HG03159 (cell line): ENCODE measurements at regions not wholly inside any gene's neighbourhood (a gene's known extent, or its start where the extent isn't known, plus 50 kb on each side); places are given as distances from the start of the nearest gene placed in this dataset.

ENCODE experiments used
- ATAC-seq: cut with Tn5 transposase; IDR thresholded peaks from one replicate; pipeline ENCODE4 v1.9.1; 2021; ENCODE audit warnings: mild to moderate bottlenecking, moderate library complexity; ENCODE audit not compliant: unreplicated experiment

- no peak for ATAC-seq
Observed at GRCh38 chr2:238963161-238963970, 115.5 kb downstream of the TWIST2 start.

DNA sequence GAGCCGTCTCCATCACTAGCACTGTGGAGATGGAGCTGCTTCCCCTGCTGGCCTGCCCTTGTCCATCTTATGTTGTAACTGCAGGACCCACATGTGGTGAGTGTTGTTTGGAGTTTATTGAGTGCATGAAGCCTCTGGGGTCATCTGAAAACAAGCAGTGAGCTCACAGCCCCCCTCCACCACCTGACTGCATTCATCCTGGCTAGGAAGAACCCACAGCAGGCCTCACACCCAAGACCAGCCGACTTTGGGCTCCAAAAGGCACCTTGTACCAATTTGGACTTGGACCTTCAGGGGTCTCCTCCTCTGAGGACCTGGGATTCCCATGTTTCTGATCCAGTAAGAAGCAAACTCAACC is 116.1 kb downstream of the TWIST2 start:
- ATAC-seq, result no peak

GRCh38 chr2:238964544-238965067 is 116.7 kb downstream of the TWIST2 start:
- ATAC-seq, result no peak

DNA sequence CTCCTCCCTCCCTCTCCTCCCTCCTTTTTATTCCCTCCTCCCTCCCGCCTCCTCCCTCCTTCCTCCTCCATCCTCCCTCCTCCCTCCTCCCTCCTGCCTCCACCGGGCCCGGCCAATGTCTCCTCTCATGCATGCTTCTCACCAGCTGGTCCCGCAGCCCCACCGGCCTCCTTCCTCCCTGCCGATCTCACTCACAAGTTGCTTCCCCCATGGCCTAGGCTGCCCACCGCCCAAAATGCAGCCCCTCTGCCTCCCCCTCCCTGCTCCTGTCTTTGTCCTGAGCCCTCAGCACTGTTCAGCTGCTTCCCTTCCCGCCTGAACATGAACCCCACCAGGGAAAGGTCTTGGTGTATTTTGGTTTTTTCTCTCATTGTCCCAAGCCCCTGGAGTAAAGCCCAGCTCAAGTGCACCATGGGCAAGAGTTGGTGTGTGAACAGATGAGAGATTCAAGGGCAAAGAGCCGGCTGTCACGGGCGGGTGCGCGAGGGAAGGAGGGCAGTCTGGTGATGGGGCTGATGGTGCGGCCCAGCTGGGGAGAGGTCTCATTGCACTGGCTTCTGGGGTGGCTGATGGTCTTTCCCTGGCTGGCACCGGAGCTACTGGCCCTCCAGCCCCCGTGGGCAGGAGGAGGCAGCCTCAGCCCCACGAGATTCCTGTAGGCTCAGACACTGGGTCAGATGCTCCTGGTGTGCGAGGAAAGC is 117.6 kb downstream of the TWIST2 start:
- no peak for ATAC-seq

DNA sequence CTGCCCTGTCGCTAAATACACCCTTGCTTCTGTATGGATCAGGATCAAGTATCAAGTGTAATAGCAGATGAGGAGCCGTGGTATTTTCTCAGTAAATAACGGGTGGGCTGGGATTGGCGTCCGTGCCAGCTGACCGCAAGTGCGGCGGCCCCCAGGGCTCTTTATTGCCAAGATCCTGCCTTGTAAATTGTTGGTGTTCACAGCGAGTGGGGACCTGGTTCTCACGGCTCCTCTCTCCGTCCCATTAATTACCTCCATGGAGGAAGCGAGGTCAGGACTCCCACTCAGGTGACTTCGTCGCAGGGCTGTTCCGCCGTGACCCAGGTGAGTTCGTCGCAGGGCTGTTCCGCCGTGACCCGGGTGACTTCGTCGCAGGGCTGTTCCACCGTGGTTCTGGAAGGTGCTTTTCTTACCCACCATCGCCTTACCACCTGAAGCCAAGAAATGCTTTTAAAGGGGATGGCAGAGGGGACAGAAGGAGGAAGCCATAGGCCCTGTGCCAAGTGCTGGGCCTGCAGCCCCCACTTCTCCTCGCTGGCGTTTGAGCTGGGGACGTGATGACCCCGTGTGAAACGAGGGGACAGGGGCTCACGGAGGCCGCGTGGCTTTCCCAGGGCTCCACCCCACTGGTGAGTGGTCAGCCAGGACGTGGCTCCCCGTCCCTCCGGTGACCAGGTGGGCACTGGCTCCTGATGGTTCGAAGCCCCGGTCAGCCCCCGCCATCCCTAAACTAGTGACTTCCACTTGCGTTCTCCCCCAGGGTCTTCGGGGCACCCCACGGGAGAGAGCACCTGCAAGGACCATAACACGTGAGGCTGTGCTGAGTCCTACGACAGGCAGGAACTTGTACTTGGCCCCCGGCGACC is 118.4 kb downstream of the TWIST2 start:
- no peak for ATAC-seq

DNA sequence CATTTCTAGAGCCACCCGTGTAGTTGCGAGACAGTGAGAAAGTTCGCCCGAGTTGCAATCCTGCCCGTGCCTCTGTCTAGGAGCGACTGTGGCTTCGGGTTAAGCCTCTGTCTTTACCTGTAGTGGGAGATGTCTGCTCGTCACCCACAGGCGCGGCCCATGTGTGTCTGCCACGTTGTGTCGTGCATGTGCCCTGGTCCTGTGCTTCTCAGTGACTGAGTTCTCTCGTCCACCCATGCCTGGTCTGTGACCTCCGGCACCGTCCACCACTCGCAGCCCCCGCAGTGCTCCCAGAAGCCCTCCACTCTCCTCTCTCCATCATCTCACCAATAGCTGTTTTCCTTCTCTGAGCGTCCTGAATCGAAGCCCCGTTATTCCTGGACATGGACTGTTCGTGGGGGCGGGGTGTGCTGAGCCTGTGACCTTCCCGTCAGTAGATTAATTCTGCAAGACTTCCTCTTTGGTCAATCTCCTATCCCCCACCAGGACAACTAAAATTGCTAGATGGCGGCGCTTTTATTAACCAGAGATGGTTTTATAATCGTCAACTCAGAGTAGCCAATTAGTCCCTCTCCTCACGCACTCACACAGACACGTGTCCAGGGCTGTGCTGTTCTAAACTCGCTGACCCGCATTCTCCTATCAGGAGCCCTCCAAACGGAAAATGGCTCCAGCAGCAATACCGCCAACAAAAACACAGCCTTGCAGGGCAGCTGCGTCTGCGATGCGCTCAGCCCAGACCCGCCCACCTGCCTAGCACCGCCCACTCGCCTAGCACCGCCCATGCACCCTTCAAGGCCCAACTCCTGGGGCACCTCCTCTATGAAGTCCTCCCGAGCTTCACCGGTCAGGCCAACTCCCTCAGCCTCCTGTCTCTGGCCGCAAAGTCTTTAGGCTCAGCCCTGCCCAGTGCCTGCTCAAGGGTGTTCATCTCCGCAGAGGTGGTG is 119.4 kb downstream of the TWIST2 start:
- ATAC-seq, result no peak

DNA sequence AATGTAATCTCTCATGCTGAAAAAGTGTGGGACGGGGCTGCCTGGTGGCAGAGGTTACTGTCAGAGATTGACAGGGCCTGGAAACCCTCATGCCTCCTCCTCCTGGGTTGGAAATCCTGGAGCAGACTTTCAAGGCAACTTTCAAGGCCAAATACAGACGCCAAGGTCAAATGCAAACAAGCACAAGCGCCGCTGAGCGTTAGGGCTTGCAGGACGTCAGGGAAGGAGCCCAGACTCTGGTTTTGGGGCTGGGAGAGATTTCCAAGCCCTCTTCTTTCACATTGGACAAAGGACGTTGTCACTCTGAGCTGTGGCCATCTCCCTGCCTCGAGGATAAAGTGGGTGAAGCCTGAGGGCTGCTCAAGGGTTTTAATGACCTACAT is 120.1 kb downstream of the TWIST2 start:
- no peak for ATAC-seq

- ATAC-seq, result no peak
Observed at GRCh38 chr2:238968616-238969384, 120.9 kb downstream of the TWIST2 start.

DNA sequence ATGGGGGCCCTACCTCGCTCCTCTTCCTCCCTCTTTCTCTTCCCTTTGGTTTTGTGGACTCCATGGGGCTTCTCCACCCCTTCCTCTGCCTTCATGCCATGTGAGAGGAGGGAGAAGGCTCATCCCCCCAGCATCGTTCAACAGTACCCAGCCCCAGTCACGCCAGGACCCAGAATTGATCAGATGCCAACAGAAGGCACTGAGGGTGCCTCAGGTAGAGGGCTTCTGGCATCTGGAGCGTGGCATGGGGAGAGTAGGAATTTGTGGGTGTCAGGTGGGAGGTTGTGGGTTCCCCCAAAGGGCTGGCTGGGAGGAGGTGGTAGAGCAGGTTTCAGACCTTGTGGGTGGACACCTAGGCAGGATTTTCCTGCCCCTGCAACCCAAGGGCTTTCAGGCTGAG is 122.0 kb downstream of the TWIST2 start:
- no peak for ATAC-seq

- peak; percentile 79 for ATAC-seq
Observed at GRCh38 chr2:238970553-238971081, 122.7 kb downstream of the TWIST2 start.

DNA sequence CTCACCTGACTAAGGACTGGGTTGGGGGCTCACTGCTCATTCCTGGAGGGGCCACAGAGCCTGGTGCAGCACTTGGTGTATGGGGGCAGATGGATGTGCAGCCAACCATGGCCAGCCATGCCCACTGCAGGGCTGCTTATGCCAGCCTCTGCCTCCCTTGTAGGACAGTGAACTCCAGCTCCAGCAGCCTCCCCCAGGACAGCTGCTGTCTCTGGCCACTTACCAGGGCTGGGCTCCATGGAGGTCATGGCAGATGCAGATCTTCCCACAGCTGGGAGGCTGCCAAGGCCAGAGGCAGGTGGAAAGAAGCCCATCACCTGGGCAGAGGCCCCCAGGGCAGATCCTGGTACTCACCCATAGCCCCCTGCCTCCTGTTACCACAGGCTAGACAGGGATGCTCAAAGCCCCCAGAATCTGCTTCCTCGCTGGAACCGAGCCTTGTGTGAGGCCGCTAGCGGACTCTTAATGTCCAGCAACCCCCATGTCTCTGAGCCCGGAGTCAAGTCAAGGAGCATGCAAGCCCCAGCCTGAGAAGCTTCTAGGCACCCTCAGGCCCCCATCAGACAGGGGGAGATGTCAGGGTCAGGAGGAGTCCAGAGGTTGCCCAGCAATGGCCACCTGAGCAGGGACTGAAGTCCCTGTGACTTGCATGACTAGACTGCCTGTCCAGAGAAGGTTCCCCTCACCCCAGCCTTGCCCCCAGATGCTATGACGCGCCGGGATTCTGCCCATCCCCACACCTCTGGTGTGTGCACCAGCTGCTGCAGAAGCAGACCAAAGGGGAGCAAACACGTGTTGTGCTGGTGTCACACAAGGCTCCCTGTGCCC is 123.6 kb downstream of the TWIST2 start:
- no peak for ATAC-seq

- ATAC-seq, result no peak
Observed at GRCh38 chr2:238972146-238972445, 124.2 kb downstream of the TWIST2 start.

GRCh38 chr2:238973038-238973739 is 125.3 kb downstream of the TWIST2 start:
- ATAC-seq, result no peak

- ATAC-seq, result no peak
Observed at GRCh38 chr2:238974081-238974480, 126.2 kb downstream of the TWIST2 start.

DNA sequence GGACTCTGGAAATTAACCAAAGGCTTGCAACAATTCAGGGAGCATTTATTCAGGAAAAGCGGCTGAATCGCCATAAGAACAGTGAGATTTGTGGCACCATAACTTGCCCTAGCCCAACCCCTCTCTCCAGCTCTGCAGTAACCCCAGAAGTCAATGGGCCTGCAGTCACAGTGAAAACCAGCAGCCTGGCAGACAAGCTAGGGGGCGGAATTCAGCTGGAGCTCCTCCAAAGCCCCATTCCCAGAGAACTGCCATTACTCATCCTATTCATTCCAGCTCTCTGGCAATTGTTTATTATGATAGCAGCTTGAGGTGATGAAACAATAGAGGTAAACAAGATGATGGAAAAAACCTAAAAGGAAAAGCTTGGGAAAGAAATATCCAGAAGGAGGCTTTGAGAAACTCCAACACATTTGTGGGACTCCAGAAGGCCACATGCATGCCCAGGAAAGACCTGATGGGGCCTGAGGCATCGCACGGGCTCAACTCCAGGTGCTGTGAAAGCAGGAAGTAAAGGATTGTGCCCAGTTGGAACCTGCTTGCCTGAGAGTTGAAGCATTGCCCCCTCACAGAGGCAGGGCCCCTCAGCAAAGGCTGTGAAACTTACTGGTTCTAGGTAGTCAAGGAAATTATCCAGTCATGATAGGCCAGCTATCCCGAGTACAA is 126.7 kb downstream of the TWIST2 start:
- ATAC-seq, result no peak

- no peak for ATAC-seq
Observed at GRCh38 chr2:238975408-238975807, 127.5 kb downstream of the TWIST2 start.

DNA sequence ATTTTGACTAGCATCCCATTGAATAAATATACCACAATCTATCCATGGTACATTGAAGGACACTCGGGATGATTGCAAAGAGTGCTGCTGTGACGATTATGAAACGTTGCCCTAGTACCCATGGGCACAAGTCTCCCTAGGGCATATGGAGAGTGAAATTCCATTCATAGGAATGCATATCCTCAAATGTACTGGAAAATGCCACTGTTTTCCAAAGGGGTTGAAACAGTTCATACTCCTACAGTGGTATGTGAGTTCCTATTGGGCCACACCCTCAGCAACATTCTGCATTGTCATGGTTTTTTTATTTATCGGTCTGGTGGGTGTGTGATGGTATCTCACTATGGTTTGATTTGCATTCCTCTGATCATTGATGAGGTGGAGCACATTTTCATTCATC is 130.6 kb downstream of the TWIST2 start:
- no peak for ATAC-seq
